ENCODE measurements at regions not wholly inside any gene's neighbourhood (a gene's known extent, or its start where the extent isn't known, plus 50 kb on each side); places are given as distances from the start of the nearest gene placed in this dataset.

DNA sequence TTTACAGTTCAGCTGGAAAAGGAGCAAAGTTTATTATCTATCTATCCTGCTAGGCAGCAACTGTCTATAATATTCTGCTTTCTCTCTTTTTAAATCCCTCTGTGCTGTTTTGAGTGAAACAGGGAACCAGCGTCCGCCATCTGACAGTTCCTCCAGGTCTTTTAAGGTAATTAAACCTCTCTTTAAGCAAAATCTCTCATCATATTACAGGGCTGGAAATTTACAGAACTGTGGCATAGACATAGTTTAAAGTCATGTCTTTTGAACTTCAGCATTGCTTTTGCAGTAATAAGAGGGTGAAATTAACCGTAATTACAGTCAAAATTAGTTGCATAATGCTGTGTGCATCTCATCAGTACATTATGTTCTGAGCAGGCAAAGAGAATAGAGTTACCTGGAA, 263.4 kb upstream of the KCNMB2 start:
- no peak overlapping the region for H3K9ac ChIP-seq (ENCODE audit: low read length)
- H3F3A ChIP-seq (ENCODE audit: insufficient read depth, low read length, poor library complexity, severe bottlenecking) = no peaks in the 10 kb centered on the region
- TF ChIP-seq CTCF (IDR thresholded peaks at IDR 0.05; ENCODE audit: poor library complexity, severe bottlenecking) (no peak), REST (IDR thresholded peaks at IDR 0.05; ENCODE audit: borderline replicate concordance) (no peak)
- no peak overlapping the region for H3K4me3 ChIP-seq (ENCODE audit: low read length)
- H3K27ac ChIP-seq (ENCODE audit: low read length) = no peak overlapping the region
- H3K79me2 ChIP-seq (replicated peaks; ENCODE audit: insufficient read depth, low read length) = no peaks in the 10 kb centered on the region
- no peaks in the 10 kb centered on the region for H3K36me3 ChIP-seq (ENCODE audit: insufficient read depth, low read length)
- no peak overlapping the region for H2AFZ ChIP-seq (ENCODE audit: low read depth, low read length)
- H3K9me3 ChIP-seq (ENCODE audit: low read length) = no peaks in the 10 kb centered on the region
- H3K9me2 ChIP-seq (ENCODE audit: insufficient read depth, low read length) = no peaks in the 10 kb centered on the region
- no peaks in the 10 kb centered on the region for H4K20me1 ChIP-seq (ENCODE audit: insufficient read depth)
- no peaks in the 10 kb centered on the region for H3K27me3 ChIP-seq (ENCODE audit: insufficient read depth, low read depth, low read length)
- H3K4me2 ChIP-seq (ENCODE audit: low read length) = no peak overlapping the region

GRCh38 chr3:178274711-178275110, 261.5 kb upstream of the KCNMB2 start:
- H2AFZ ChIP-seq (ENCODE audit: low read depth, low read length) = no peak overlapping the region
- no peak overlapping the region for H3K4me3 ChIP-seq (ENCODE audit: low read length)
- no peaks in the 10 kb centered on the region for H3K36me3 ChIP-seq (ENCODE audit: insufficient read depth, low read length)
- H3K79me2 ChIP-seq (replicated peaks; ENCODE audit: insufficient read depth, low read length) = no peaks in the 10 kb centered on the region
- TF ChIP-seq EP300 (conservative IDR thresholded peaks at IDR 0.05; ENCODE audit: poor library complexity, severe bottlenecking) = no peak
- TF ChIP-seq EZH2 (IDR thresholded peaks at IDR 0.05; ENCODE audit: borderline replicate concordance, insufficient read depth, low read length, poor library complexity, severe bottlenecking) = no peak
- no peak for TF ChIP-seq RAD21 (conservative IDR thresholded peaks at IDR 0.05)
- H3K9ac ChIP-seq (ENCODE audit: low read length) = no peak overlapping the region
- no peaks in the 10 kb centered on the region for H4K20me1 ChIP-seq (ENCODE audit: insufficient read depth)
- H3K4me2 ChIP-seq (ENCODE audit: low read length) = no peak overlapping the region
- H3F3A ChIP-seq (ENCODE audit: insufficient read depth, low read length, poor library complexity, severe bottlenecking) = no peaks in the 10 kb centered on the region
- no peak overlapping the region for H3K27ac ChIP-seq (ENCODE audit: low read length)
- no peaks in the 10 kb centered on the region for H3K9me2 ChIP-seq (ENCODE audit: insufficient read depth, low read length)
- H3K9me3 ChIP-seq (ENCODE audit: low read length) = no peaks in the 10 kb centered on the region
- no peaks in the 10 kb centered on the region for H3K27me3 ChIP-seq (ENCODE audit: insufficient read depth, low read depth, low read length)

DNA sequence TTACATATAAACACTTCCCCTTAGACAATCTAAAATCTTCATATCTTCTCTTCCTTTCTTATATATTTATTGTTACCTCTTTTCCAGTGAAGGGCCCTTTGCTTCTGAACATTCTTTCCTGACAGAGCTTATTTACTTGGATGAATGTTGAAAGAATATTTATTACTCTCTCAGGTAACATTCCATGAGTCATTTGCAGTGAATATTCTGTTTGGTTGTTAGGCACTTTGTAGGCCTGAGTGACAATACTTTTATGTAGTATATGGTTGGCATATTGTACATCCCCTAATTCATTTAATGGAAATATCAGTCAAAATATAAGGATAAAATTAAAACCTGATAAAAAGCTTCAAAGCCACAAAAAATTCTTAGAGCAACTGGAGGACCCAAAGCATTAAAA, 260.9 kb upstream of the KCNMB2 start:
- H3K9ac ChIP-seq (ENCODE audit: low read length) = no peak overlapping the region
- H3K4me2 ChIP-seq (ENCODE audit: low read length) = no peak overlapping the region
- no peak overlapping the region for H2AFZ ChIP-seq (ENCODE audit: low read depth, low read length)
- no peaks in the 10 kb centered on the region for H3K27me3 ChIP-seq (ENCODE audit: insufficient read depth, low read depth, low read length)
- H3K4me3 ChIP-seq (ENCODE audit: low read length) = no peak overlapping the region
- H3K9me2 ChIP-seq (ENCODE audit: insufficient read depth, low read length) = no peaks in the 10 kb centered on the region
- no peak overlapping the region for H3K27ac ChIP-seq (ENCODE audit: low read length)
- TF ChIP-seq MXI1 (conservative IDR thresholded peaks at IDR 0.05; ENCODE audit: poor library complexity, severe bottlenecking) (no peak), SMC3 (conservative IDR thresholded peaks at IDR 0.05; ENCODE audit: poor library complexity) (no peak), EZH2 (IDR thresholded peaks at IDR 0.05; ENCODE audit: borderline replicate concordance, insufficient read depth, low read length, poor library complexity, severe bottlenecking) (no peak), CTCF (IDR thresholded peaks at IDR 0.05; ENCODE audit: poor library complexity, severe bottlenecking) (no peak), POLR2AphosphoS5 (IDR thresholded peaks at IDR 0.05) (no peak), EP300 (conservative IDR thresholded peaks at IDR 0.05; ENCODE audit: poor library complexity, severe bottlenecking) (no peak), REST (IDR thresholded peaks at IDR 0.05; ENCODE audit: borderline replicate concordance) (no peak), TAF1 (IDR thresholded peaks at IDR 0.05; ENCODE audit: low read depth) (no peak), RAD21 (conservative IDR thresholded peaks at IDR 0.05) (no peak)
- H3K9me3 ChIP-seq (ENCODE audit: low read length) = no peaks in the 10 kb centered on the region
- H3F3A ChIP-seq (ENCODE audit: insufficient read depth, low read length, poor library complexity, severe bottlenecking) = no peaks in the 10 kb centered on the region
- H3K79me2 ChIP-seq (replicated peaks; ENCODE audit: insufficient read depth, low read length) = no peaks in the 10 kb centered on the region
- no peaks in the 10 kb centered on the region for H4K20me1 ChIP-seq (ENCODE audit: insufficient read depth)
- no peaks in the 10 kb centered on the region for H3K36me3 ChIP-seq (ENCODE audit: insufficient read depth, low read length)

Measured in neural cell (in vitro differentiated cells).